ENCODE measurements at regions not wholly inside any gene's neighbourhood (a gene's known extent, or its start where the extent isn't known, plus 50 kb on each side); places are given as distances from the start of the nearest gene placed in this dataset.
A peak's percentile ranks its signal among the peaks of the same experiment; 100 is the strongest.
"Not testable (repeated sequence)": the region's sequence is repeated elsewhere in the genome, so short reads cannot be mapped to it uniquely, and the experiment has no call there.

DNA sequence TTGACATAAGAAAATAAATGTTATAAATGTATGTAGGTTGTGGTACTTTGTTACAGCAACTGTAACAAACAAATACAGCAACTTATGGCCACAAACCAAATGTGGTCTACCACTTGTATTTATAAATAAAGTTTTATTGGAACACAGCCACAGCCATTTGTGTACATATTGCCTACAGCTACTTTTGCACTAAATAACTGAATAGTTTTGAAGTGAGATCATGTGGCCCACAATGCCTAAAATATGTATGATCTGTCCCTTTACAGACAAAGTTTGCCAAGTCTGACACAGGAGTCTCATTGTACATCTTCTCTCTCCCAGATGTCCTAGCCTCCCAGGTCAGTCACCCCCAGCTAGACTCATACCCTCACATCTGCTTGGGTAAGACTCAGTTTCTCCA is 283.6 kb upstream of the PRDM9 start:
- DNase-seq: no peak

DNA sequence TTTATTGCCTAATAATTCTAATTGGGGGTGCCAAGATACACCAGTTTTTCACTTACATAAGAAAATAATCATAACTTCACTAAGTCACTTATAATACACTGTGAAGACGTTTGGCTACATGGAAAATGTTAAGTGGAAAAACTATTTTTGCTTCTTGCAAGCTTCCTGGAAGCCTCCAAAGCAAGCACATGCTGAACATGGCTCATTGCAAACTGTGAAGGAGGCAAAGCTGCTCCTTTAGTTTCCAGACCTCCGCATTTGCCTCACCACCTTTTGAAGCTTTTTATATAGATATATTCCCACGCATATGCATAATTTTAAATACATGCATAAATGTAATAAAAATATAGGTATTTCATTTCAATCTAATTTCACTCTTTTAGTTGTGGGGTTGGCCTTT is 285.6 kb upstream of the PRDM9 start:
- DNase-seq: no peak

- no peak for DNase-seq
These were observed 290.2 kb upstream of the PRDM9 start for GRCh38 chr5:23217159-23217558.

- DNase-seq: no peak
These were observed 291.1 kb upstream of the PRDM9 start for GRCh38 chr5:23216345-23216744.

DNA sequence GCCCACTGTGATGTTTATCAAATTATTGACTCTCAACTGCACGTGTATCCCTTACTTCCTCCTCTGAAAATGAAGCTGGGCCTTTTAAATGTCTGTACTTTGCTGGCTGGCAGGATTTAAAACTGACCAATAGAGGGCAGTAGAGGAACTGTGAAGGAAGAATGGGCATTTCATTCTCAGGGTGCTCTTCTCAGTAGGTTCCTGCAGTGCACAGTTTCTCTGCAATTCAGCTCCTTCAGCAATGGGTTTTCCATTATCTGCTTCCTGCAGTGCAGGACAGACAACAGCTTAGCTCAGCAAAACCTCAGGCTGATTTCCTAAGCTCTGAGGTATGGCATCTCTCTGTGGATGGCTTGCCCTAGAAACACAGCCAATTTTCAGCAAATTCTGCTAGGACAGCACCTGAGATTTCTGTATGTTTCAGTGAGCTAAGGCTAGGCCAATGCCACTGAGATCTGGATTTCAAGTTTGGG is 298.4 kb upstream of the PRDM9 start:
- peak; percentile 68 for DNase-seq

GRCh38 chr5:23204111-23204510 is 303.3 kb upstream of the PRDM9 start:
- DNase-seq: no peak

DNA sequence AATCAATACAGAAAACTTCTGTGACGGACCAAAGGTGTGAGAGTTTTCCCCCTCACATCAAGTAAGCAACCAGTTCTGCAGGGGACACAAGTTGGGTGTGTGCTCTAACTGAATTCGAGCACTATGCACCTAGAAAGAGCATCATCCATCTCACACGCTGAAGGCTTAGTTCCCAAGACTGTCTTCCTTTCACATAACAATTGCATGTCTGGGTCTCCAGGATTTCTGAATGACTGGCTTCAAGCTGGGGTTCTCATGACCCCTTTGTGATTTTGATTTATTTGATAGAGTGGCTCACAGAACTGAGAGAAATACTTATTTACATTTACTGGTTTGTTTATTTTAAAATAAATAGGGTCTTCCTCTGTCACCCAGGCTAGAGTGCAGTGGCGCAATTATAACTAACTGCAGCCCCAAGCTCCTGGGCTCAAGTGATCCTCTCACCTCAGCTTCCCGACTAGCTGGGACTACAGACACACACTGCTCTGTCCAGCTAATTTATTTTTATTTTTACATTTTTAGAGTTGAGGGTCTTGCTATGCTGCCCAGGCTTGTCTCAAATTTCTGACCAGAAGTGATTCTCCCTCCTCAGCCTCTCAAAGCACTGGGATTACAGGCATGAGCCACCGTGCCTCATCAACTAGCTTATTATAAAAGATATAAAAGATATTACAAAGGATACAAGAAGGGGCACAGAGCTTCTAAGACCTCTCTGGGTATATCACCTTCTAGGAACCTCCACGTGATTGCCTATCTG is 316.7 kb upstream of the CDH12 start:
- DNase-seq: no peak

DNA sequence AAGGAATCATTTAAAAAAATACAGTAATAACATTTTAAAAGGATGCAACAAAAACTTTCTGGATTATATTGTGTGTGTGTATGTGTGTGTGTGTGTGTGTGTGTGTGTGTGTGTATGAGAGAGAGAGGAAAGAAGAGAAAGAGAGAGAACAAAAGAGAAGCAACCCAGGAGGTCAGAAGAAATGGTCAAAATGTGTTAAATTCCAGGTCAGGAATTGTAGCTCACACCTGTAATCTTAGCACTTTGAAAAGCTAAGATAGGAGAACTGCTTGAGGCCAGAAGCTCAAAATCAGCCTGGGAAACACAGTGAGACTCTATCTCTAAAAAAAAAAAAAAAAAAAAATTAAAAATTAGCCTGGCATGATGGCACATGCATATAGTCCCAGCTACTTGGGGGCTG is 311.8 kb upstream of the CDH12 start:
- no peak for DNase-seq

GRCh38 chr5:23158179-23158578 is 305.0 kb upstream of the CDH12 start:
- no peak for DNase-seq

DNA sequence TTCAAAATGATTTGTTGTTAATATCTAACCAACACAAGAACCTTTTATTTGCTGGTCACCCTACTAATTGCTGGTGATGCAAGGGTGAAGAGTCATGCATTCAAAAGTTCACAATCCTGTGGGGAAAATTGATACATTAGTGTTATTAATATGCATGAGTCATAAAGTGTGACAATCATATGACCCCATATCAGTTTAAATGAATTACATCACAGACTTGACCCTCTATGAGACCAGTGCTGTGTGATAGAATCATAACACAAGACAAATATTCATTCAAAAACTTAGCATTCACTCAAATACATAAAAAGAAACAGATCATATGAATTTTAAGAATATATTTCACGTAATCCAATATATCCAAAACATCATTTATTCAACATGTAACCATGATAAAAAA is 304.6 kb upstream of the CDH12 start:
- DNase-seq: no peak

DNA sequence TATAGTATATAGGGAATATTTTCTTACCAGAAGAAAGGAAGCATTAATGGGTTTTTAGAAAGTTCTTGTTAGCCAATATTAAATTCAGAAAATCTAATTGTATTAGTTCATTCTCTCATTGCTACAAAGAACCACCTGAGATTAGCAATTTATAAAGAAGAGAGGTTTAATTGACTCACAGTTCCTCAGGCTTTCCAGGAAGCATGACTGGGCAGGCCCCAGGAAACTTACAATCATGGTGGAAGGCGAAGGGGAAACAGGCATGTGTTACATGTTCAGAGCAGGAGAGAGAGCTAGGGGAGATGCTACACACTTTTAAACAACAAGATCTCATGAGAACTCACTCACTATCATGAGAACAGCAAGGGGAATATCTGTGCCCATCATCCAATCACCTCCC is 304.0 kb upstream of the CDH12 start:
- no peak for DNase-seq

DNA sequence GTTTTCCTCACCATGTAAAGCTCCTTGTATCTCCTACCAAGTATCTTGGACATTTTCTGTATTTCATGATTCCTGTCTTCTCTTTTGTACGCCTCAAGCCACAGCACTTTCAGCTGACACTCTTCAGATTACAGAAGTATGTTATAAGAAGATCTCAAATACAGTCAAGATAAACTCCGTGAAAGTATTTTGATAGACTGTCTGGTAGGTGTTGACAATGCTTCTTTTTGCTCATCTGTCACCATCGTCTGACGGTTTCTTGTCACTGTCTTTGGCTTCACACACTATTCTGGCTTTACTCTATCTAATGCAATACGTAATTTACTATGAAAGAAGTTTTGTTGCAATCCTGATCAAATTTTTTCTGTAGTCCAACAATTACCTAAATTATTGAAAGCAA is 294.5 kb upstream of the CDH12 start:
- DNase-seq: no peak

DNA sequence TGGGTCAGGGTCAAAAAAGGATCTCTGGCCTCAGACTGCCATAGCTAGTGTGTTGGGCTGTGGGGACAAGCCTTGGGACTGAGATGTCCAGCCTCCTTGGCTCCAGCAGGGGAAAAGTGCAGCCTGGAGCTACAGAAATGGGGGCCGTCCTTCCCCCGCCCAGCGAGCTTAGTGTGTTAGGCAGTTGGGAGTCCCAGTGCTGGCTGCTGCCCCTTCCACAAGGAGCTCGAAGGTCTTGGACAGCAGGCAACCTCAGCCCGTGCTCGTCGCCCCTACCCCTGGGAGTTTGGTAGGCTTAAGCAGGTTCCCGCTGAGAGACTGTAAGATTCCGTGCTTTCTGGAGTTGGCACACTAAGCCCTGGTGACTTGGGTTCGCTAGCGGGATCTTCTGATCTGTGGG is 293.0 kb upstream of the CDH12 start:
- no peak for DNase-seq

DNA sequence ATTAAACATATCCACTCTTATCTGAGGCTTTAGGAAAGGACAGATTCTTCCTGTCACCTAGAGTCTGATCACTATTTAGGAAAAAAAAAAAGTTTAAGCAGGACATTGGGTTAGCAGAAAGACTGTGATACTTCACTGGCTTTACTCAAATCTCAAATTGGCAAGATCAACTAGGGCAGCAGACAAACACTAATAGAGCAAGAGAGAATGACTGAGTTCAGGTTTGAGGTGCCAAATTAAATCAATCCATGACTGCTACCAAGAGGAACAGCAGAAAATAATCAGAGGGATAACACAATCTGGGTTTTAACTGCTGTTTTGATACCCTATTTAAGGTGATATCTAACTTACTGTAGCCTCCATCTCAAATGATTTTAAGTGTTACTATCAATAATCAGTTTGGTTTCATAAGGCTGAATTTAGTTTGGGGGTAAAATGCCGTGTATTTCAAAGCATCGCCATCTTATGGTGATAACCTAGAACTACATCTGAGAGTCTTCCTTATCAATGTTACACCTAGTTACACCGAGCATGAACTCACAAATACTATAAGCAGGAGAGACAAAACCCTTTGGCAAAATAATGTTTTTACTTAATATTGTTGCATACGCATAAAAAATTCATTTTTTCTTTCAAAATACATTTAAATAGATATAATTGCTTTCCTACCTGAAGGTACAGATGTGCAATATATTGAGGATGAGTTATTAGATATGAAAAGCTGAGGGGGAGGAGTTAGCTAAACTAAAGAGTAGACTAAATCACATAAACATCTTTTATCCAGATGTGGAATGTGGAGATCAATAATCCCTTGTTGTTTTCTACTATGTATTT is 286.4 kb upstream of the CDH12 start:
- DNase-seq: peak; percentile 60

- no peak for DNase-seq
These were observed 283.8 kb upstream of the CDH12 start for GRCh38 chr5:23136958-23137357.

DNA sequence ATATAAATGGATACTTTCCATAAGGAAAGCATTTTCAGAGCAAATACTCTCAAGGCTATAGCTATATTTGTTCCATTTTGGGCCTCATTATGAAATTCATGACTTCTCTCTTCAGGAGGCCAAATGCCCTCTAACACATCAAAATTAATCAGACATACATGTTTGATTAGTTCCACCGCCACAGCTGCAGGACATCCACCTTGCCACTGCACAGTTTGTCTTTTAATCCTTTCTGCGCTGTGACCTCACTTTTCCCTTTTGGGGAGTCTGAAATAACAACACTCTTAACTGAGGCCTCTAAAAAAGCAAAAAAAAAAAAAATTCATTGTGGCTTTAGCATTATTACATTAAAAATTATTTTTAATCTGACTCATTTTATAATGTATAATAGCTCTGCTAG is 279.1 kb upstream of the CDH12 start:
- no peak for DNase-seq

- no peak for DNase-seq
These were observed 259.1 kb upstream of the CDH12 start for GRCh38 chr5:23112237-23112636.

GRCh38 chr5:23105021-23105420 is 251.9 kb upstream of the CDH12 start:
- DNase-seq: no peak

DNA sequence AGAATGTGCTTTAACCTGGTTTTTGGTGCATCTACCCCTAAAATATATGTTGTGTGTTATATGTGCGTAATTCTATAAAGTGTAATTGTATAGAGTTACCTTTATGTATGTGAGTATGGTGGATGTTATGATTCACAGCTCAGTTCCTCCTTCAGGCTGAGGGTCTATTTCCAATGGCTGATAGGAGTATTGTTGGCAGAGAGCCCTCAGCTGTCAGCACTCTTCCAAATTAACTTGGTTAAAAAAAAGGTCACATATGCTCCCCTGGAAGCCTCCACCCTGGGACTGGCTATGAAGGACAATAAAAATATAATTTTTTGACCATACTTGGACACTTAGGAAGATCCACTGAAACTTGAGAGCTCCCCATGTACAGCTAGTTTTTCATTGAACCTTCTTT is 250.4 kb upstream of the CDH12 start:
- no peak for DNase-seq

DNA sequence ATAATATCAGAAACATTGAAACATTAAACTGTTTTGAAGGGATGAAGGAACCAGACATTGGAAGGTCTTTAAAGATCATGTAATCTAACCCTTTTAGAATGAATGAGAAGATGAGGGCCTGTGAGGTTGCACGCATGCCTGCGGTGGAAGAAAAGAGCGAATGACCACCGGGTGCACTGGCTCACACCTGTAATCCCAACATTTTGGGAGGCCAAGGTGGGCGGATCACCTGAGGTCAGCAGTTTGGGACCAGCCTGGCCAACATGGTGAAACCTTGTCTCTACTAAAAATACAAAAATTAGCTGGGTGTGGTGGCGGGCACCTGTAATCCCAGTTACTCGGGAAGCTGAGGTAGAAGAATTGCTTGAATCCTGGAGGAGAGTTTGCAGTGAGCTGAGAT is 242.3 kb upstream of the CDH12 start:
- not testable (repeated sequence) for DNase-seq

DNA sequence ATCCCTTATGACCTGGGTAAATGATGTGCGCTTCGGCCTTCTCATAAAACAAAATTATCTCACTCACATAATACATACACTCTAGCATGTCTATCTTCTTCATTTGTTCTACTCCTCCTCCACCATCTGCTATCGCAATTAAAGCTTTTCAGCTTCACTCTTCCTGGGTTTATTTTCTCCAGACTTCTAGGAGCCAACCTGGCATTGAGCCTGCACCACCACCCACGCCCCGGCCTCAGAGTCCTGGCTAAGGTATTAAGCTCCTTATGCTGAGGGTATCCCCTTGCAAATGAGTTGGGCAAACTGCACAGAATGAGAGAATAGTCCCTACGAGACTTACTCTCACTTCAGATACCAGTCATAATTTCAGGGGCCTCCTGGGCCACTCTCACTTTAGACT is 236.1 kb upstream of the CDH12 start:
- DNase-seq: peak; percentile 20

DNA sequence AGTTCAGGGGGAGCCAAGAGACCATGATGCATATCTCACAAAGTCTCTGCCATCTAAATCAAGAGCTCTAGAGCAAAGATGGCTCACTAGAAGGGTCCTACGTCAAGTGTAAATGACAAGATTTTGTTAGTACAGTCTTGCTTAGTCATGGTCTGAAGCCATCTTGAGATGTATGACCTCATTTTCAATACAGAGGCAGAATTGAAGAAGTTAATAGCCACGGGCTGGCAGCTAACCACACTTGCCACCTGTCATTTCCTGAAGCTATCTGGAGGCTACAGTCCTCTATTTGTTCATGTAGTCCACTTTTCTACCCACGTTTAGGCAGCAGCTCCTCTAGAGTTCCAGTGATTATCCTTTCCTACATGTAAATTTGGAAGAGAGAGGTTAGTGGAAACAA is 231.7 kb upstream of the CDH12 start:
- peak; percentile 14 for DNase-seq

DNA sequence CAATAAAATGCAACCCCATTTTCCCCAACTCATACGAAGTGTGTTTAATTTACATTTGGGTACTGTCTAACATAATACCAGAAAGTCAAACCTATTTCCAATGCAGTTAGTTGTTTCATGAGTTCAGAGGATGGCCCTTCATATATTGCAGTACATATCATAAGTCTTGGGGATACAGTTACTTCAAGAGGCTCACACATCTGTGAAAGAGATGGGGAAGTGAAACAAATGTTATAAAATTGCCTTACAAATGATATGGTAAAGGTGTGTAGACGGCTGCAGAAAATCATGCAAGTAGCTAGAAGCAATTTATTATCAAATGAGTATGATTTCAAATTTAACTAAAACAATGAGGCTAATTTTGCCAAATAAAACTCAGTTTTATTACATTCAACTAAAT is 219.0 kb upstream of the CDH12 start:
- DNase-seq: no peak

DNA sequence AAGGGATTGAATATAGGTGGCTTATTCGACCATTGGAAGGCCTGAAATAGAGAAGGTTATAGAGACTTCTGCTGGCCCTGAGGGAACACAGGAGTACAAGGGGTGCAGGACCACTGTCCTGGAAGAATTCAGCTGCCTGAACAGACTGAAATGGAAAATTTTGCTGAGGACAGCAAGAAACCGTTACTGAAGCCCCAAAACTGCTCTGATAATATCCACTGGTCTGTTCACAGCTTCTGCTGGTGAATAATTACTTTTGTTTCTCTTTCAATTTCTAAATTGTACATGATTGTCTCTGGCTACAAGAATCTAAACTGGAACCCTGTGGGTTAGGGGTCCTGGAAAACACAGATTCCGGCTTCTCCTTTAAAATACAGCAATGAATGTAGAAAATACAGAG is 218.5 kb upstream of the CDH12 start:
- no peak for DNase-seq
